ENCODE measurements at regions not wholly inside any gene's neighbourhood (a gene's known extent, or its start where the extent isn't known, plus 50 kb on each side); places are given as distances from the start of the nearest gene placed in this dataset.
"Not testable (repeated sequence)": the region's sequence is repeated elsewhere in the genome, so short reads cannot be mapped to it uniquely, and the experiment has no call there.

DNA sequence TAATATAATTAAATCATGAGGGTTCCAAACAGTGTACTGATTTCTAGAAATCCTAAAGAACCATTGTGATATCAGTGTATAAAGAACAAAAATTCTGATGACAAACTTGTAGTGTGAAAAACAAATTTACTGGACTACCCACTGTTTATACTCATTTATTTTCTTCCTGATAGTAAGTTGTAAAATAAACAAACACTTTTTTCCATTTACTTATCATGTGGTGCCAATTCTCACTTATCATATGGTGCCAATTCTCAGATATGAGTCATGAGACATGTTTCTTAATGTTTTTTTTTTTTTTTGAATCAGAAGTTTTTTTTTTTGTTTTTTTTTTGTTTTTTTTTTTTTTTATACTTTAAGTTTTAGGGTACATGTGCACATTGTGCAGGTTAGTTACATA, 137.7 kb downstream of the LEPR start:
- TF ChIP-seq, protein P1, sequence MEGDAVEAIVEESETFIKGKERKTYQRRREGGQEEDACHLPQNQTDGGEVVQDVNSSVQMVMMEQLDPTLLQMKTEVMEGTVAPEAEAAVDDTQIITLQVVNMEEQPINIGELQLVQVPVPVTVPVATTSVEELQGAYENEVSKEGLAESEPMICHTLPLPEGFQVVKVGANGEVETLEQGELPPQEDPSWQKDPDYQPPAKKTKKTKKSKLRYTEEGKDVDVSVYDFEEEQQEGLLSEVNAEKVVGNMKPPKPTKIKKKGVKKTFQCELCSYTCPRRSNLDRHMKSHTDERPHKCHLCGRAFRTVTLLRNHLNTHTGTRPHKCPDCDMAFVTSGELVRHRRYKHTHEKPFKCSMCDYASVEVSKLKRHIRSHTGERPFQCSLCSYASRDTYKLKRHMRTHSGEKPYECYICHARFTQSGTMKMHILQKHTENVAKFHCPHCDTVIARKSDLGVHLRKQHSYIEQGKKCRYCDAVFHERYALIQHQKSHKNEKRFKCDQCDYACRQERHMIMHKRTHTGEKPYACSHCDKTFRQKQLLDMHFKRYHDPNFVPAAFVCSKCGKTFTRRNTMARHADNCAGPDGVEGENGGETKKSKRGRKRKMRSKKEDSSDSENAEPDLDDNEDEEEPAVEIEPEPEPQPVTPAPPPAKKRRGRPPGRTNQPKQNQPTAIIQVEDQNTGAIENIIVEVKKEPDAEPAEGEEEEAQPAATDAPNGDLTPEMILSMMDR (IDR thresholded peaks at IDR 0.05; ENCODE audit: insufficient read depth, low read depth, low read length, missing control alignments): no peak
- H3K4me3 ChIP-seq (ENCODE audit: low read length): no peak overlapping the region
- DNase-seq (ENCODE audit: low read depth): peak; percentile 8

DNA sequence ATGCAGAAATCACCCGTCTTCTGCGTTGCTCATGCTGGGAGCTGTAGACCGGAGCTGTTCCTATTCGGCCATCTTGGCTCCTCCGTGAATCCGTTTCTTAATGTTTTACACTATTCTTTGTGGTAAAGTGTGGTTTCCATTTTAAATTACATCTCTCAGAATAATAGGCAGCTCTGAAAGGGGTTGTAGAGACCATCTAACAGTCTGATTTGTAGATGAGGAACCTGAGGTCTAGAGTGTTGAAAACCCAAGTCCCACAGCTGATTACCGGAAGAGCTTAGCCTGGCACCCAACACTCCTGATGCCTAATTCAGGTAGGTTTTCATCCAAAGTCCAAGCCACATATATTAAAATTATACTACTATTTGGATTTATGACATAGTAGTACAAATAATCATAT, 144.0 kb downstream of the LEPR start:
- DNase-seq (ENCODE audit: low read depth): no peak
- TF ChIP-seq, protein P1 (IDR thresholded peaks at IDR 0.05; ENCODE audit: insufficient read depth, low read depth, low read length, missing control alignments): no peak
- no peak overlapping the region for H3K4me3 ChIP-seq (ENCODE audit: low read length)

DNA sequence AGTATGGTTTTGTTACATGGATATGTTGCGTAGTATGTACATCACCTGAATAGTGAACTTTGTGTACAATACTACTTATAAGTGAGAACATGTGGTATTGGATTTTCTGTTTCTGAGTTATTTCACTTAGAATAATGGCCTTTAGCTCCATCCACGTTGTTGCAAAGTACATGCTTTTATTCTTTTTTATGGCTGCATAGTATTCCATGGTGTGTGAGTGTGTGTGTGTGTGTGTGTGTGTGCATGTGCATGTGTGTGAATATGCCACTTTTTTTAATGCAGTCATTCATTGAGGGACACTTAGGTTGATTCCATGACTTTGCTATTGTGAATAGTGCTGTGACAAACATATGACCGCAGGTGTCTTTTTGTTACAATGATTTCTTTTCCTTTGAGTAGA, 147.8 kb downstream of the LEPR start:
- TF ChIP-seq, protein P1 (IDR thresholded peaks at IDR 0.05; ENCODE audit: insufficient read depth, low read depth, low read length, missing control alignments): no peak
- DNase-seq (ENCODE audit: low read depth): no peak
- no peak overlapping the region for H3K4me3 ChIP-seq (ENCODE audit: low read length)

DNA sequence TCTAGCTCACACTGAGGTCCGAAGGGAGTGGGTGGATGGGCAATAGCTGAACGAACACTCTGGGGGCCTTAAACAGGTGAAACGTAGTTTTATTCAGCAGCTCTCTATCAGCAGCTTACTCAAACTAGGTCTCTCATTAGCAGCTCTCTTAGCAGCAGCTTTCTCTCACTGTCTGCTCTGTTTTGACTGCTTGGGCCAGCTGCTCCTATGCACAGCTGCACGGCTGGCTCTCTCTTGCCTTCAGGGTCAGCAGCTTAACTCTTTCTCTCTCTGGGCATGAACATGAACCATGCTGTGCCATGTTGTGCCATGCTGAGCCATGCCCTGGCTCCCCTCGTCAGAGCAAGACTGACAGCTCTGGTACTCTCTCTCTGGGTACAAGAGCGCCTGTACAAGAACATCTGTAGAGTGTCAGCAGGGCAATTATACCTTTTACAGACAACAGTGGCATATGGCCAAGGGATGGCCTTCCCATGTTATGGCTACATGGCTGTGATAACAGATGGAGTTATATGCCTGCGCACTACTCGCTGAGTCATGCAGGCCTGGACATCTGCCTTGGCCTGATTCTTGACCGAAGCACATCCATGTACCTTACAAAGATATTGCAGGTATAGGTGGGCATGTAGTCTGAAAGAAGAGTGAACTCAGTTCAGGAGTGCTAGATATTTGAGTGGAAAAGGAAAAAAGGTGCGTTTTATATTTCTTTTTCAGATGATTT, 152.4 kb downstream of the LEPR start:
- H3K4me3 ChIP-seq (ENCODE audit: low read length): no peak overlapping the region
- DNase-seq (ENCODE audit: low read depth): no peak
- TF ChIP-seq, protein P1 (IDR thresholded peaks at IDR 0.05; ENCODE audit: insufficient read depth, low read depth, low read length, missing control alignments): no peak

DNA sequence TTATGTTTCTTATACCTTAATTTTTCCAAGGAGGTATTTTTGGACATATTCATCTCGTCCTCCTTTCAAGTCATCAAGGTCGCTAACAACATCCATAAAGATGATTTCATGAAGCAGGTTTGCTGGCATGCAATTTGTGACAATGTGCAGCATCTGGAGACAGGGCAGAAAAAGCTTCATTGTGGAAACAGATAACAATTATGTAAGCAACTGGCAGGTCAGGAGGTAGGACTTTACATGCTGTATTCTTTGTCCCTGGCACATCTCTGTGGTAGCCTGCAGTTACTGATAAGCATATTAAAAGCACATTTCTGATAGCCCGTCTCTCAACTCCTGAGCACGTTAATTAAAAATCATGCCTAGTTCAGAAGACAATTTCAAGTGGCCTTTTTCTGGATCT, 156.8 kb downstream of the LEPR start:
- H3K4me3 ChIP-seq (ENCODE audit: low read length): no peak overlapping the region
- TF ChIP-seq, protein P1 (IDR thresholded peaks at IDR 0.05; ENCODE audit: insufficient read depth, low read depth, low read length, missing control alignments): no peak
- no peak for DNase-seq (ENCODE audit: low read depth)

DNA sequence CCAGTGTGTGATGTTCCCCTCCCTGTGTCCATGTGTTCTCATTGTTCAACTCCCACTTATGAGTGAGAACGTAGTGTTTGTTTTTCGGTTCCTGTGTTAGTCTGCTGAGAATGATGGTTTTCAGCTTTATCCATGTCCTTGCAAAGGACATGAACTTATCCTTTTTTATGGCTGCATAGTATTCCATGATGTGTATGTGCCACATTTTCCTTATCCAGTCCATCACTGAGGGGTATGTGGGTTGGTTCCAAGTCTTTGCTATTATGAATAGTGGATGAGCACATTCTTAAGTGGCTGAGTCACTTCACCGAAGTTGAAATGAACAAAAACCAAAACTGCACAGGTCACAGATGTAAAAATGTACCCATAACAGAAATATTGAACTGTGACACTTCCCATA, 157.5 kb downstream of the LEPR start:
- DNase-seq (ENCODE audit: low read depth); H3K4me3 ChIP-seq (ENCODE audit: low read length): not testable (repeated sequence)

DNA sequence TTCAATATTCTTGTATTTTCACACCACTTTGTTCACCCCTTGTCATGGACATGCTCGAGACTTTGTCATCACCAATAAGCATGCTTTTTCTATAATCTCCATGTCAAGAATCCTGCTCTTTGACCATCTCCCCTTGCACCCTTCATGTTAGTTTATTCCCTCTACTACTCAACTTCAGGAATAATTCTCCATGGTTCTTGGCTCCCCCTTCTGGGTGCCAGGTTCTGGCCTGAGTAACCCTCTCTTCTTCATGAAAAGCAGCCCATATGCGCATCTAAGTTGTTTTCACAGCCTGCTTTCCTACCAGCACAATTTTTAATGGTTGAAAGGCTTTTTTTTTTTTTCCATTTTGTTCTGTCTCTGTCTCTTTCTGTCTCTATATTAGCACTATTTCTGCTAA, 160.7 kb downstream of the LEPR start:
- peak; percentile 1 for DNase-seq (ENCODE audit: low read depth)
- TF ChIP-seq, protein P1 (IDR thresholded peaks at IDR 0.05; ENCODE audit: insufficient read depth, low read depth, low read length, missing control alignments): peak; percentile 31
- no peak overlapping the region for H3K4me3 ChIP-seq (ENCODE audit: low read length)
